ENCODE measurements at regions not wholly inside any gene's neighbourhood (a gene's known extent, or its start where the extent isn't known, plus 50 kb on each side); places are given as distances from the start of the nearest gene placed in this dataset.

DNA sequence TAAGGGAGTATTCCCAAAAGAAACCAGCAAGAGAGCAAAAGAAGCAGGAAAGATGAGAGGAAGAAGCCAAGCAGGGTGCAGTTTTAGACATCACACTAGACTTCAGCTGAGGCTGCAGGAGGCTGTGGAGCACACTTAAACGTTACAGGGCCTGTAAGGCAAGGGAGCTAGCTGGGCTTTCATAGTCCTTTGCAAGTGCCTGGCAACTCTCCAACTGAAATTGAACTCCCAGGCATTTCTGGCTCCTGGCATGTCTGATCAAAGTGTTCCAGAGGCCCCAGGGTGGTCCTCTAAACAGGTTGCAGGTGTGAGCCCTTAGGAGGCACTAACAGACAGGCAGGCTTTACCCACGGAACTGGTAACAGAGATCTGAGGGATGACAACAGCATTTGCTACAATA lies 750.2 kb downstream of the XPNPEP1 start:
- no CpG with 5 or more reads among the region's 2 CpGs for WGBS (ENCODE audit: extremely low coverage, insufficient read length, low lambda C conversion rate)
- no peak overlapping the region for H3K14ac ChIP-seq (ENCODE audit: insufficient read depth, low read length)

More for the DNA sequence above, 750.2 kb downstream of the XPNPEP1 start:
- H3K9ac ChIP-seq (ENCODE audit: extremely low read depth, insufficient read length, low read length) = no peak overlapping the region
- H2BK15ac ChIP-seq (ENCODE audit: low read depth, low read length) = no peak overlapping the region
- H3K23ac ChIP-seq (ENCODE audit: insufficient read length, low read depth, low read length) = no peak overlapping the region
- H3K23me2 ChIP-seq (ENCODE audit: insufficient read length, low read depth, low read length, poor library complexity, severe bottlenecking) = no peaks in the 10 kb centered on the region
- Mint-ChIP-seq H3K4me3 (no peak overlapping the region), H3K36me3 (ENCODE audit: insufficient read depth in 1 of 3, low read depth in 3 of 3) (peaks cover 0 to 9% (median 2%) of the 10 kb centered on the region in 3 experiments; a peak in 3 of 7 replicates), H3K4me1 (no peaks in the 10 kb centered on the region), H3K27me3 (ENCODE audit: low read depth) (no peaks in the 10 kb centered on the region), H3K9me3 (peaks cover 8 to 13% of the 10 kb centered on the region in 2 experiments; a peak in 4 of 5 replicates), H3K27ac (no peak overlapping the region)
- no peaks in the 10 kb centered on the region for H3K79me2 ChIP-seq (ENCODE audit: insufficient read depth, low read length)
- H4K91ac ChIP-seq (ENCODE audit: insufficient read length, low read depth, low read length) = no peak overlapping the region
- no peak overlapping the region for H3T11ph ChIP-seq (ENCODE audit: low read length)
- no peak overlapping the region for H4K5ac ChIP-seq (ENCODE audit: insufficient read length, low read depth, low read length)
- H3K9me3 ChIP-seq (ENCODE audit: control insufficient read depth, low read depth, low read length) = no peaks in the 10 kb centered on the region
- H2BK120ac ChIP-seq (ENCODE audit: low read depth, low read length, poor library complexity, severe bottlenecking) = no peak overlapping the region
- H2AK5ac ChIP-seq (ENCODE audit: insufficient read length, low read length) = no peak overlapping the region
- H4K20me1 ChIP-seq (ENCODE audit: control insufficient read depth, insufficient read depth, insufficient read length) = no peaks in the 10 kb centered on the region
- H2BK20ac ChIP-seq (ENCODE audit: low read depth, low read length, poor library complexity, severe bottlenecking) = no peak overlapping the region
- no peak overlapping the region for H2BK5ac ChIP-seq (ENCODE audit: insufficient read length, low read length)
- no peak overlapping the region for H3K27ac ChIP-seq (ENCODE audit: insufficient read length, low read depth, low read length)
- no peak overlapping the region for H3K4ac ChIP-seq (ENCODE audit: low read depth, low read length)
- H3K79me1 ChIP-seq (ENCODE audit: insufficient read depth, low read depth, low read length, poor library complexity, severe bottlenecking) = no peaks in the 10 kb centered on the region
- no peak overlapping the region for H2AFZ ChIP-seq (ENCODE audit: low read length)
- H2BK12ac ChIP-seq (ENCODE audit: insufficient read length, low read depth, low read length) = no peak overlapping the region
- no peak overlapping the region for H3K4me2 ChIP-seq (ENCODE audit: insufficient read depth, insufficient read length, low read length)
- no peak overlapping the region for H3K18ac ChIP-seq (ENCODE audit: insufficient read length, low read depth, low read length)
- DNase-seq = no peak
- no peaks in the 10 kb centered on the region for H3K4me1 ChIP-seq (ENCODE audit: insufficient read depth, low read length)
- no peaks in the 10 kb centered on the region for H3K27me3 ChIP-seq (ENCODE audit: insufficient read depth, low read length)
- H3K56ac ChIP-seq (ENCODE audit: insufficient read length, low read depth, low read length) = no peak overlapping the region
- H4K8ac ChIP-seq (replicated peaks; ENCODE audit: insufficient read length, low read depth, low read length) = no peak overlapping the region
- TF ChIP-seq, protein P1, sequence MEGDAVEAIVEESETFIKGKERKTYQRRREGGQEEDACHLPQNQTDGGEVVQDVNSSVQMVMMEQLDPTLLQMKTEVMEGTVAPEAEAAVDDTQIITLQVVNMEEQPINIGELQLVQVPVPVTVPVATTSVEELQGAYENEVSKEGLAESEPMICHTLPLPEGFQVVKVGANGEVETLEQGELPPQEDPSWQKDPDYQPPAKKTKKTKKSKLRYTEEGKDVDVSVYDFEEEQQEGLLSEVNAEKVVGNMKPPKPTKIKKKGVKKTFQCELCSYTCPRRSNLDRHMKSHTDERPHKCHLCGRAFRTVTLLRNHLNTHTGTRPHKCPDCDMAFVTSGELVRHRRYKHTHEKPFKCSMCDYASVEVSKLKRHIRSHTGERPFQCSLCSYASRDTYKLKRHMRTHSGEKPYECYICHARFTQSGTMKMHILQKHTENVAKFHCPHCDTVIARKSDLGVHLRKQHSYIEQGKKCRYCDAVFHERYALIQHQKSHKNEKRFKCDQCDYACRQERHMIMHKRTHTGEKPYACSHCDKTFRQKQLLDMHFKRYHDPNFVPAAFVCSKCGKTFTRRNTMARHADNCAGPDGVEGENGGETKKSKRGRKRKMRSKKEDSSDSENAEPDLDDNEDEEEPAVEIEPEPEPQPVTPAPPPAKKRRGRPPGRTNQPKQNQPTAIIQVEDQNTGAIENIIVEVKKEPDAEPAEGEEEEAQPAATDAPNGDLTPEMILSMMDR (conservative IDR thresholded peaks at IDR 0.05) = no peak

Measured in H9 (cell line).